HG02623 (cell line): ENCODE measurements at regions not wholly inside any gene's neighbourhood (a gene's known extent, or its start where the extent isn't known, plus 50 kb on each side); places are given as distances from the start of the nearest gene placed in this dataset.
"Not testable (repeated sequence)": the region's sequence is repeated elsewhere in the genome, so short reads cannot be mapped to it uniquely, and the experiment has no call there.

Source experiments
- ATAC-seq: cut with Tn5 transposase; IDR thresholded peaks from one replicate; pipeline ENCODE4 v1.9.1; 2021; ENCODE audit warnings: moderate library complexity; ENCODE audit not compliant: unreplicated experiment

DNA sequence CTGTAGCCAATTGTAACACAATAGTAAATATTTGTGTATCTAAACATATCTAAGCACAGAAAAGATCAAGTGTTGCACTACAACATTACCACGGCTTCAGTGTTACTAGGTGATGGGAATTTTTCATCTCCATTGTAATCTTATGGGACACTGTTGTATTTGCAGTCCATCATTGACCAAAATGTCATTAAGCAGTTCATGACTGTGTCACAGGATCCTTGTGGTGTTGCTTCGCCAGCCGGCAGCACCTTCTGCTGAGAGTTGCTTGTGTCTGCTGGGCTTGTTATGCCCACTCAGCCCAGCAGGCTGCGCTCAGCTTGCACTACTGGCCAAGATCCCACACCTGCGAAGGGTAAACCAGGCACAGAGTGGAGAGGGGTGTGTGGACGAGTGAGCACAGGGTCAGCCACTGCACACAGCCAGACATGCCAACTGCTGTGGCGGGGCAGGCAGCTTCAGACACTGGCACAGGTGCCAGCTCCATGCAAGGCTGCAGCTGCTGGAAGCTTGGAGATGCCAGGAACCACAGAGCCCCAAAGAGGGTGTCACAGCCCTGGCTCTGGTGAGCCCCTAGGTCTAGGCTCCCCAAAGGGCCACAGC, 273.7 kb downstream of the CETN3 start:
- no peak for ATAC-seq

DNA sequence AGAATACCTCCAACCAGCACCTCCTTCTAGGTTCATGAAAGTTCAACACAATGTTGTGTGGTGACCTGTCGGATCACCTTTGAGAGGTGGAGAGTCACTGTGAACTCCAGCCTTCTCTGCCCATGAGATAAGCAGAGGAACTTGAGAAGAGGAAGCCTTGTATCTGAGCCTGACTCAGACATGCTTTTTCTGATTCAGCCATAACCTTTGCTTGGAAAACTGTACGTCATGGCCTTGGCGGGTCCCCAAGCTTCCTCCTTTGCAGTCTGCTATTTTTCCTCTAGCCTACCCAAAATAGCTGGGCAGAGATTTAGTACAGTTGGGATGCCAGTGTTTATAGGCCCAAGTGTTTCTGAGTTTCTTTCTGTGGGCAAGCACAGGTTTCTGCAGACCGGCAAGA, 274.7 kb downstream of the CETN3 start:
- no peak for ATAC-seq

DNA sequence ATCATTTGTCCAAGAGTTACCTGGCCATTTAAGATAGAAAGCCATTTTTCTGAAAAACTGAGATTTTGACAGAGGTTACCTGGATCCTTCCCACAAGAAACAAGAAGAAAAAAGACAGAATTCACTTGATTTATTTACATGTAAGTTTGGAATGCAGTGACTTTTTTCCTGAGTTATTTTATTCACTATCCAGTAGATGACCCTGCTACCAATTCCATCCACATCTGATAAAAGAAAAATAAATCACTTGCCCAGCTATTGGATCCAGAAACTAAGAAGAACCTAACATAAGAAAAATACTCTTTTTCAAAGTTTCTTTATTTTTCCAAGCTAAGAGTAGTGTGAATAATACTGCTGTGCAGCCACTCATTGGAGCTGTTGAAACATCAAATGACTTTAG, 275.2 kb downstream of the CETN3 start:
- ATAC-seq, result no peak

DNA sequence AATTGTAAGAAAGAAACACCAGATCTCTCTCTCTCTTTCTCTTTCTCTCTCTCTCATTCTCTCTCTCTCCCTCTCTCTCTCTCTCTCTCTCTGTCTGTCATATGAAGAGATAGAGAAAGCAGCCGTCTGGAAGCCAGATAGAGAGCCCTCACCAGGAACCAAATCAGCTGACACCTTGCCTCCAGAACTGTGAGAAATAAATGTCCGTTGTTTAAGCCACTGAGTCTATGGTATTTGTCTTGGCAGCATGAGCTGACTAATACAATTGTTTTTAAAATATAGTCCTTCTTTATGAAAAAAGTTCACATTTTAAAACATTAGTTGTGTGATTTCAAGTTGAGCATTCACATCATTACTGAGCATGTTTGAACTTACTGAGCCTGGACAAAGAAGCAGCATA, 275.6 kb downstream of the CETN3 start:
- no peak for ATAC-seq

DNA sequence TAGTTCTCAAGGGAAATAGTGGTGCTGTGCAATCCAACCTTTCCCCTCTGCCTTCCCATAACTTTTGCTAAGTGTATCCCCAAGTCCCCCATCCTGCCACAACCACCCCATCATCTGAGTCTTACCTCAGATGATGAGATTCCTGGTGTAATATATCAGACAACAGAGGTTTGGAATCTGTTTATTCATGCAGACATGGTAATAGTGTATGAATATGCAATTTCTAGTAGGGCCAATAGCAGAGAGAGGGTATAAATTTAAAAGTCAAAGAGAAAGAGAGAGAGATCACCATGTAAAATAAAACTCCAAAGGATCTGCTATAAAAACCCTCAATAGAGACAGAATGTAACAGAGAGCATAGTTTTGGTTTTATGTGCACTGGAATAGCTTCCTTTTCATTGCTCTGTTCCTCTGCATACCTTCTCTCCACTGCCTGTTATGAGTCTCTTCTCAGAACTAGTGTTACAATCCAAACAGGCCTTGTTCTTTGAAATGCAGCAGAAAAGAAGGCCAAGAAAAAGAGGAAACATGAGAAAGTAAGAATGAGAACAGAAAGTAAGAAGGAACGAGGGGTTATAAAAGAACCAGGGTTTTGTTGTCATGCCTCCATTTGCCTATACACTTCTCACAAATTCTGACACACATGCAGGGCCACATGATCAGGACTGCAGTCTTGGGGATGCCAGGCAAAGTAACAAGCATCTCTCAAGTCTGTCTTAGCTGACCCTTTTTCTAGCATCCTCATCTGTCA, 278.0 kb downstream of the CETN3 start:
- peak; percentile 58 for ATAC-seq

DNA sequence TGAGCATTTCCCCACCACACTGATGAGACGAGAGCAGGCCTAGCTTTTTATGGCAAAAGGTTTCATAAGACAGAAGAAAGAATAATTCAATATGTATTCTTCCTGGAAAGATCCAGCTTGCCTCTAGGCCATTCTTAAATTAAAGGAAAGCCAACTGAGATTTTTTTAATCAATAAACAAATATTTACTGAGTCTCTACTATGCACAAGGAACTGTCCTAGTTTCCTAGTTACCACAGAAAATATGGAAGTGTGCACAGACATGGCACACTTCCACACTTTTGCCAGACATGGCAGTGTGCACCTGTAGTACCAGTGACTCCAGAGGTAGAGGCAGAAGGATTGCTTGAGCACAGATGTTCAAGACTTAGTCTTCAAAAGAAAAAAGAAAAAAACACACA, 281.0 kb downstream of the CETN3 start:
- no peak for ATAC-seq

DNA sequence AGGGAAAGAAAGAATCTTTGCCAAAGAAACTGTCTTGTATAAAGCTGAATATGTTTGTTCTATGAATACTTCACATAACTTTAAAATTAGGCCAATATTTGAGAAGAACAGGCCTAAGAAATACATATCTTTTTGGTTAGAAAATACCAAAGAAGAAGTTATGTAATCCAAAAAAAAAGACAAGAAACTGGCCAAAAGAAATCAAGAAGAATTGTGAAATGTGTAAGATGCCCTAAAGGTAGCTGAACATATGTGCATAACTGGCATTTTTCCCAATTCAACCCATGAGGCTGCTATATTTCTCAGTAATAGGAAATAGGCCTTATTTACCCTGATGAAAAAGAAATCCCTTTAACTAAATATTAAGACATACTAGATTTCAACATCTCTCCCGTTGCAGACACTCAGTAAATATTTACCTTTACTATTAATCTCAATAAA, 290.0 kb downstream of the CETN3 start:
- no peak for ATAC-seq

DNA sequence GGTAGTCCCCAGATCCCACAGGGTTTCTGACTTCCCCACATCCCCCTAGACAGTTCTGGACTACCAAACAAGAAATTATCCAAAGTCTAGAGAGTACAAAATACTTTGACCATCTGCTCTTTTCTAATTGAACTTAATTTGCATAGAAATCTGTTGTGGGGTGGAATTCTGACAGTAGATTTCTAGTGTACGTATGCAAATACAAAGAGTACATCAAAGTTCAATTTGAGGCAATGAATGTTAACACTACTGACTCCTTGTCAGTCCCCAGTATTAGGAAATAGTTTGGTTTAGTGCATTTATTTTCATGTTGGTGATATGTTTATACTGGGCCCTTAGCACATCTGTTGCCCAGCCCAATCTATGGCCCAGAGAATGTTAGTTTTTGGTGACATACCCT, 292.6 kb downstream of the CETN3 start:
- ATAC-seq, result no peak

DNA sequence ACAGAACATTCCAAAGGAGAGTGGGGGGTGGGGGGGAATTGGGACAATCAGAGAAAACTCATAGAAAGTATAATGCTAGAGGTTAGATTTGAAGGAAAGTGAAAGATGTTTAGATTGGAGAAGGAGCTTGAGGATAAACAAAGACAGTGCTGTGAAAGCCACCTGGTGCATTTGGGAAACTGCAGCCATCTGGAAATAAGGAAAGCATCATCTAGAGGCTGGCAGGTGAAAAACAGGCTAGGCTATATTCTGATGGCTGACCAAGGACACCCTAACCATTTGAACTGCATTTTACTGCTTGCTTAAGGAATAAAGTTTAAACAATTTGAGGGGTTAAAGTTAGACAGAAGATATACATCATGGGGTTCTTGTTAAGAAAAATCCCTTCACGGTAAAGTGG, 296.4 kb downstream of the CETN3 start:
- ATAC-seq, result no peak

DNA sequence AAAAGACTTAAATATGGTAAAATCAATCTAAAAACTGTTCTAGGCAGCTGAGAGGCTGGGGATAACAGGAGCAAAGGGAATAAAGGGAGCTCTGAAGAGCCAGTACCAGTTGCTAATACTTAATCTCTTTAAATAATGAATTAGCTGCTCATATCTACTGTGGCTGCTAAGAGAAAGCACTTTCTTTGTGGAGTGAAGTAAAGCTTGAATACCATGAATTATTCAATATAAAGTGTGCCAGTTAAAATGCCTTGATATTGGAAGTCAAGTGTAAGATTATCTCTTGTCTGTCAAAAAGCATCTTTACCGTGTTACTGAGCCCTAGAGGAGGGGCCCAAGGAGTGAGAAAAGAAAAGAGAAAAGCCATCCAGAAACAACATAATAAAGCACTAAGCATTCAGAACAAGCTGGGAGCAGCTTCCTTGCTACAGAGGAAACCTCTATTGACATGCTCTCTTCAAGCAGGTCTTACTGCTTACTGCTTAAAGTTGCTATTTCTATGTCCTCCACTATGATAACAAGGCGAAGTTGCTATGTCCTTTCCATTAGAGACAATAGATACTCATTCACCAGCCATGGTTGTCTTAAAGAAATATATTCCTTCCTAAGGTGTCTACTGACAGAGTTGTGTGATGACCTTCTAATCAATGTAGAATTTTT, 297.4 kb downstream of the CETN3 start:
- no peak for ATAC-seq

DNA sequence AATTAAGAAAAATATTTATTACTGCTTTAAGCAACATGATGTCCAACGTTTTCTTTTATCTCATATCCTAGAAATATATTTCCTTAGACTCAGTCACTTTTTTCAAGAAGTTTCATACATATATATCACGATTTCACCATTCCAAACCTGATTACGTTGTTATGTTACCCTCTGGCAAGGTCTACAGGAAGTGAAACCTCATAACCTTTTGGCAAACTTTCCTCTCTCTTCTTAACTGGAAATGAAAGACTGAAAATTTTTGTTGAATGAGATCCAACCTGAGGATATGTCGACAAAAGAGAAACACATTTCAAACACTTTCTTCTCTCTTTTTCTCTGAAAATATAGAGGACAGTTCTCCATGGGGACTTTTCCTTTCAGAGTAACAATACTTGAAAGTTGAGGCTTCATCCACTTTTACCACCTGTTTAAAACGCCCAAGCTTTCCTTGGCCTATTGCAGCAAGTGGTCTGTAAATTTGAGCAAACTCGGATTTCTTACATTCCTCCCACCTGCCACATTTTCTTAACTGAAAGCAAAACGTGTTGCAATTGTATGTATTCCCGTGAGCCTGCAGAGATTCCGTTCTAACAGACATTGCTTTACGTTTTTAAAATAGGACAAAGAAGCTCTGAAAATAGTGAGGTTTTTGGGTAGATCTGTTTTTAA, 298.1 kb downstream of the CETN3 start:
- ATAC-seq, result no peak

DNA sequence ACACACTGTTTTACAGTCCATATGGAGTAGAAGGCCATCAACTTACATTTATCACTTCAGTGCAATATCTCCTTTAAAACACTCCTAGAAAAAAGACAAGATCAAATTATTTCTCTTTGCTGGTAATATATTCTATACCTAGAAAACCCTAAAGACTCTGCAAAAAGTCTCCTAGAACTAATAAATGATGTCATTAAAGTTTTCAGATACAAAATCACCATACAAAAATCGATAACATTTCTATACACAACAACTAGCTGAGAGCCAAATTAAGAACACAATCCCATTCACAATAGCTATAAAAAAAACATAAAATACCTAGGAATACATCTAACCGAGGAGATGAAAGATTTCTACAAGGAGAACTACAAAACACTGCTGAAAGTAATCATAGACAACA, 300.3 kb downstream of the CETN3 start:
- ATAC-seq, result no peak

DNA sequence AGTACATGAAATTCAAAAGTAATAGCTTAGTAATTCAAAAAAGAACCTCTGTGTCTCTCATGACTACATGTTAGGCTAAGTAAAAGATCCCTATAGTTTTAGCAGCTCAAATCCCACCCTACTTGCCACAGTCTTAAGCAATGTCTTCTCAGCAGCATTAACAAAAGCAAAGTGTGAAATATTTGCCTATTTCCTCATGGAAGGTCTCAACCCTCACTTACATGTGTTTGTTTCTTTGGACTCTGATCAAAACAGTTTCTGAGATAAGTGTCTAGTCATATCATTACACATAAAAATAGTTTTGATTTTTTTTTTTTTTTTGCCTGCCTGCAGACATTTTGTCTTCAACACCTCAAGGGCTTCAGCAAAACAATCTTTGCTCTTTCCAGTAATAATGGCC, 310.5 kb downstream of the CETN3 start:
- no peak for ATAC-seq

DNA sequence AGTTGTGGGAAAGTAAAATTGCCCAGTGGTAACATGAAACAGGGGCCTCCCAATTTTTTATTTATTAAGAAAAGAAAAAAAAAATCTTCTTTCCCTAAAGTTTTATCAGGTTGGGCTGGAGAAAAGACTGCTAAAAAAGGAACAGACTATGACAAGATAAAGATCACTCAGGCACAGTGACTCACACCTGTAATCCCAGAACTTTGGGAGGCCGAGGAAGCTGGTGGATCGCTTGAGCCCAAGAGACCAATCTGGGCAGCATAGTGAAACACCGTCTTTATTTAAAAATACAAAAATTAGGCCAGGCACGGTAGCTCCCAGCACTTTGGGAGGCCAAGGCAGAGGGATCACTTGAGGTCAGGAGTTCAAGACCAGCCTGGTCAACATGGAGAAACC, 312.5 kb downstream of the CETN3 start:
- ATAC-seq, result no peak

DNA sequence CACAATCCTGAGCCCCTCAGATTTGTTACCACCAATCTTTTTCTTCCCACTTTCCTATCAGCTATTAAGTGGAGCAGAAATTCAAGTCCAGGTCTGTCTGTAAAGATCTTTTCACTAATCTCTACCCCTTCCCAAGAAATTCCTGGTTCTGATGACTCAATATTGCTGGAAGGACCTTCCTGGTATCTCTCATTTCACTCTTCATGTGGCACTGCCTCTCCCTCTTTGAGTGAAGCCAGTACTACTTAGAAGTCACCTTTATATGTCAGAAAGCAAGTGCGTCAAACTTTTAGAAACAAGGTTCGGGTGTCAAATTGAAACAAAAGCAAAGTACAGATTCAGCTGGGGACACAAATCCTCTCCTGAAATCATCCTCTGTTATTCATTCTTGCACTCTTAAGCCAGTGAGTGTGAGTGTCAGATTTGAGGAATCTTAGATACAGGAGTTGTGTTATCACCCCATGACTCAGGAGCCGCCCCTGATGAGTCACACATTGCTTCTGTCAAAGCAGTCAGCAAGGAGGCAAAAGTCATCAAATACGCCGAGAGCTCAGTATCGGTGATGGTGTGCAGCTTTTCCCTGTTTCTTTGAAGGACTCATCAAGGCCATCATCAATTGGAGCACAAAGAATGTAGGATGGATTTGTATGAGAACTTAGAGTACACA, 313.0 kb downstream of the CETN3 start:
- no peak for ATAC-seq

DNA sequence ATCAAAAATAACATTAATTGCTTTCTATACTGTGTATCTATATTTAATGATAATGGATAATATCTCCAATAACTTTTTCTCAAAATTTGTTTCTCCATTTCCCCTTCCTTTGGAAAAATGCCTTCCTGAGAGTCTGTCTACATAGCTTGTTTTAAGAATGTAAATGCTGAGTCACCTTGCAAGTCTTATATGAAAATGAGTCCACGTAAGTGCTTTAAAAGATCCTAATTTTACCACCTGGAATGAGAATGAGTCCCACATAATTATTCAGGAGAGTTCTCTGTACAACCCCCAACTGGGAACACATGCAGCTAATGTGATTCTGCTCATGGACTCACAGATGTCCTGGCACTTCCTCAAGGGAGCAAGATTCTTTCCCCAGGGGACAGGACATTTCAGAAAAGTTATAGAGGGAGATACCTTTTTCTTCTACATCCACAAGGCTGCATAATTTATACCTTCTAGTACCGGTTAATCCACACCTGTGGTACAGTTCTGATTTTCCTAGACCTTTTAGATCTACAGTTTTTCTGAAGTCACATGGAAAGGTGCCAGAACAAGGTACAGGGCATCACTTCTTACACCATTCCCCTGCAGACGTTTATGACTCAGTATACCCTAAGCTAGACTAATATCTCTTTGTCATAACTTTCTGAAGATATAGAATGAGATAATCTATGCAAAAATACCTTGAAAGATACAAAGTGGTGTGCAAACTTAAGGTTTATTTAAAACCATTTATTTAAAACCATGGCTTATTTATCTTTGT, 314.1 kb downstream of the CETN3 start:
- no peak for ATAC-seq

DNA sequence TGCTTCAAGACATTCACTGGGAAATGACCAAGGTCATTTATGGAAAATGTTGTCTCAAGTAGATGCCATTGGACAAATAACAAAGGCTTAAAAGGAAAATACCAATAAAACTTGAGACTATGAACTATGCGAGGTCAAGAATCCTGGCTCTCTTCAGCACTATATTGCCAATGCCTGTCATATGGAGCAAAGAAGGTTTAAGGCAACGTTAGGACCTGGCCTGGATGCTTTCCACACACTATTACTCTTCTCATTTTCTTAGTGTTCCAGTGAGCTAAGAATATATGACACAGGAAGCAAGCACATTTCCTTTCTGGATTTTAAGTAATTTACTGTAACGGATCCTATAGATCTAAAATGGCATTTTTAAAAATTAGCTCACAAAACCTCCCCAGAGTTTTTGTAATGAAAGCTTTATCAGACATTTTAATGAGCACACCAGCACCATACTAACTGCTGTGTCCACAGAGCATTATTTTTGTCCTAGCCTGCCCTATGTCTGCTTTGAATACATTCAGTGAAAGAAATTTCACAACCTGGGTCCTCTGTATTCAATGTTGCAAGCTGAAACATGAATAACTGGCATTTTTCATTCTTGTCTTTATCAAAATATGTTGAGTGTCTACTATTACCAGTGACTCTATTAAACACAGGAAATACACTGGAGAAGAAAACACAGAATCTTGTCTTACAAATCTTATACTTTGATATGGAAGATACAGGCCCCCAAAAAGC, 315.6 kb downstream of the CETN3 start:
- no peak for ATAC-seq

DNA sequence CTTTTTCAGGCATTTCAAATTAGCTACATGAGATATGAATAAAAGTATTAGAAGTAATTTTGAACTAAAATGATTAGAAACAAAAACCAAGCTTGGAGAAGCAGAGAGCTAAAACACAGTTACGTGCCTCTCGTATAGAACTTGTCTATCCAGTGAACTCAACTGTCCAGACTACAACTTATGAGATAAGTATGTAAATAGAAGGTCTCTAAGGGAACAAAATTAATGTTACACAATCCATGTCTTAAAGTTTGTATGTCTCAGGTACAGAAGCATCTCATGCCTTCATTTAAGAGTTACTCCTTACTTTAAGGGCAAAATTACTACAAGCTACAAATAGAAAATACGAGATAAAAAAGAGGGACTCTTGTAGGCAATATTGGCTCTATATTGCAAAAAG, 316.8 kb downstream of the CETN3 start:
- no peak for ATAC-seq

DNA sequence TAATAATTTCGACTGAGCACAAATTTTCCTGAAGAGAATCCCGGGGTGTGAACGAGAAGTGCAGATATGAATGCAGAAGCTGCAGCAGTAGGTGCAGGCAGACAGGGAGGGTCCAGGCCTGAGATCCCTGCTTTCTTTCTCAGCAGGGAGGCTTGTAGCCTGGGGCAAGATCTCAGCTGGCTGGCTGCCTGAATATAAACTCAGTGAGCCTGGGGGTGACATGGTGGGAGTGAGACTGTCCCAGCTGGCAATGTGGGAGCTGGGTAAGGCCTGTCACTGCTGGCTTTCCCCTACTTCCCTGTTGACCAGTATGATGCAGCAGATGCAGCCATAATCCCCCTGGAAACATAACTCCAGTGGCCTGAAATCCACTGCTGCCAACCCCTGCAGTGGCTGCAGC, 325.2 kb downstream of the CETN3 start:
- no peak for ATAC-seq

DNA sequence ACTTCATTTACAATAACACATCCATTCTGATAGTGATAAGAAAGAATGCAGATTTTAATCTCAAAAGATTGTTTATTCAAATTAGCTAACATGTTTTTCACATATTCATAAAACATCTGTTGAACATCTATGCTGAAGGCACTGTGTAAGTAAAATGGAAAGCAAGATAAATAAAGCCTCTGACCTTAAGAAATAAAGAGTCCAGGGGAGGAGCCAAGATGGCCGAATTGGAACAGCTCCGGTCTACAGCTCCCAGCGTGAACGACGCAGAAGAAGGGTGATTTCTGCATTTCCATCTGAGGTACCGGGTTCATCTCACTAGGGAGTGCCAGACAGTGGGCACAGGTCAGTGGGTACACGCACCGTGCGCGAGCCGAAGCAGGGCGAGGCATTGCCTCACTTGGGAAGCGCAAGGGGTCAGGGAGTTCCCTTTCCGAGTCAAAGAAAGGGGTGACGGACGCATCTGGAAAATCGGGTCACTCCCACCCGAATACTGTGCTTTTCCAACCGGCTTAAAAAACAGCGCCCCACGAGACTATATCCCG, 336.5 kb downstream of the CETN3 start:
- ATAC-seq, result not testable (repeated sequence)
